Osteocyte (in vitro differentiated cells): ENCODE measurements at regions not wholly inside any gene's neighbourhood (a gene's known extent, or its start where the extent isn't known, plus 50 kb on each side); places are given as distances from the start of the nearest gene placed in this dataset.
"Not testable (repeated sequence)": the region's sequence is repeated elsewhere in the genome, so short reads cannot be mapped to it uniquely, and the experiment has no call there.

Experiments
- DNase-seq: peaks from one replicate; pipeline ENCODE4 v3.0.0; 2021; ENCODE audit warnings: mixed read lengths; ENCODE audit not compliant: unreplicated experiment; ENCODE audit errors: extremely low spot score
- H3K27ac Mint-ChIP-seq: one replicate; pipeline ENCODE4 v1.8.0; 2021; ENCODE audit warnings: mild to moderate bottlenecking, mixed read lengths; ENCODE audit not compliant: unreplicated experiment
- H3K27me3 Mint-ChIP-seq: one replicate; pipeline ENCODE4 v1.8.0; 2021; ENCODE audit warnings: mixed read lengths; ENCODE audit not compliant: unreplicated experiment
- H3K36me3 Mint-ChIP-seq: one replicate; pipeline ENCODE4 v1.8.0; 2021; ENCODE audit warnings: mixed read lengths; ENCODE audit not compliant: unreplicated experiment
- H3K4me1 Mint-ChIP-seq: one replicate; pipeline ENCODE4 v1.8.0; 2021; ENCODE audit warnings: mixed read lengths; ENCODE audit not compliant: unreplicated experiment
- H3K4me3 Mint-ChIP-seq: one replicate; pipeline ENCODE4 v1.8.0; 2021; ENCODE audit warnings: mild to moderate bottlenecking, moderate library complexity, mixed read lengths; ENCODE audit not compliant: unreplicated experiment
- H3K9me3 Mint-ChIP-seq: one replicate; pipeline ENCODE4 v1.8.0; 2021; ENCODE audit warnings: mixed read lengths; ENCODE audit not compliant: unreplicated experiment
- CTCF ChIP-seq: fragments of 200-600 bp; sonication (generic); IDR thresholded peaks from 2 replicates; pipeline ENCODE4 v1.5.0; 2021; ENCODE audit warnings: antibody characterized with exemption, mild to moderate bottlenecking, moderate library complexity

- Mint-ChIP-seq H3K27me3 (no peaks in the 10 kb centered on the region), H3K4me1 (no peaks in the 10 kb centered on the region), H3K4me3 (no peak overlapping the region), H3K9me3 (peaks cover 6% of the 10 kb centered on the region), H3K36me3 (no peaks in the 10 kb centered on the region), H3K27ac (no peak overlapping the region)
- TF ChIP-seq CTCF: no peak
- no peak for DNase-seq
Observed at GRCh38 chr7:125934539-125934938, 1004.9 kb upstream of the POT1 start.

DNA sequence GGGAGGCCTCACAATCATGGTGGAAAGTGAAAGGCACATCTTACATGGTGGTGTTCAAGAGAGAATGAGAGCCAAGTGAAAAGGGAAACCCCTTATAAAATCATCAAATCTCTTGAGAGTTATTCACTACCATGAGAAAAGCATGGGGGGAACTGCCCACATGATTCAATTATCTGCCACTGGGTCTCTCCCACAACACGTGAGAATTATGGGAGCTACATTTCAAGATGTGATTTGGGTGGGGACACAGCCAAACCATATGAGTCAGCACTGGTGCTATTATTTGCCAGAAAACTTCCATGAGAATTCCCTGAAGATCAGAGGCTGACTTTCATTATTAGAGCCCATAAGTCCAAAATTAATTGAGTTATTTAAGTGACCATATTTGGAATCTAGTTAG, 1001.2 kb upstream of the POT1 start:
- DNase-seq: no peak
- Mint-ChIP-seq H3K4me3 (no peak overlapping the region), H3K9me3 (no peaks in the 10 kb centered on the region), H3K27ac (no peak overlapping the region), H3K27me3 (no peaks in the 10 kb centered on the region), H3K36me3 (no peaks in the 10 kb centered on the region), H3K4me1 (peaks cover 8% of the 10 kb centered on the region)
- TF ChIP-seq CTCF: no peak

- no peak overlapping the region for H3K27ac Mint-ChIP-seq
- no peaks in the 10 kb centered on the region for H3K36me3 Mint-ChIP-seq
- no peak for DNase-seq
- H3K4me1 Mint-ChIP-seq: peaks cover 12% of the 10 kb centered on the region
- H3K27me3 Mint-ChIP-seq: no peaks in the 10 kb centered on the region
- H3K9me3 Mint-ChIP-seq: no peaks in the 10 kb centered on the region
- no peak for TF ChIP-seq CTCF
- H3K4me3 Mint-ChIP-seq: no peak overlapping the region
Observed at GRCh38 chr7:125927556-125927955, 997.9 kb upstream of the POT1 start.

GRCh38 chr7:125926621-125927020, 997.0 kb upstream of the POT1 start:
- peaks cover 12% of the 10 kb centered on the region for H3K4me1 Mint-ChIP-seq
- DNase-seq: no peak
- H3K36me3 Mint-ChIP-seq: no peaks in the 10 kb centered on the region
- TF ChIP-seq CTCF: no peak
- H3K27me3 Mint-ChIP-seq: no peaks in the 10 kb centered on the region
- H3K27ac Mint-ChIP-seq: no peak overlapping the region
- H3K9me3 Mint-ChIP-seq: no peaks in the 10 kb centered on the region
- no peak overlapping the region for H3K4me3 Mint-ChIP-seq

DNA sequence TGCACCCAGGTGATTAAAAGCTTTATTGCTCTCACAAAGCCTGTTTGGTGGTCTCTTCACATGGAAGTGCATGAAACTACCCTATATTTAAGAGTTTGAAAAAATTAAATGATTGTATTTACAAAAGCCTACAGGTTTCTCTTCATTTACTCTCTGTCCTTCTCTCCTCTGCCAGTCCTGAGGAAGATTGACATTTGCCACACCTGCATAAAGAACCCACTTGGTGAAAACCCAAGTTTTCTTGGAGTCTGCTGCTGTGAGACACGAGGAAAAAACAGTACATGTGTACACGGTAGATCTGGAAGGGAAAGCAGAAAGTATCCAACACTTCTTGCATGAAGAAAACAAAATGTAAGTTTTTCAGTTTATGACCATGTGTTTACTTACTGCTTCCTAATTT, 994.4 kb upstream of the POT1 start:
- DNase-seq: no peak
- H3K4me1 Mint-ChIP-seq: peaks cover 12% of the 10 kb centered on the region
- H3K27me3 Mint-ChIP-seq: no peaks in the 10 kb centered on the region
- TF ChIP-seq CTCF: no peak
- no peak overlapping the region for H3K4me3 Mint-ChIP-seq
- no peak overlapping the region for H3K27ac Mint-ChIP-seq
- H3K9me3 Mint-ChIP-seq: no peaks in the 10 kb centered on the region
- H3K36me3 Mint-ChIP-seq: no peaks in the 10 kb centered on the region

GRCh38 chr7:125915381-125915948, 985.8 kb upstream of the POT1 start:
- not testable (repeated sequence) for H3K27me3 Mint-ChIP-seq, H3K27ac Mint-ChIP-seq, DNase-seq, H3K9me3 Mint-ChIP-seq, H3K36me3 Mint-ChIP-seq, H3K4me1 Mint-ChIP-seq, H3K4me3 Mint-ChIP-seq
